ENCODE measurements at regions not wholly inside any gene's neighbourhood (a gene's known extent, or its start where the extent isn't known, plus 50 kb on each side); places are given as distances from the start of the nearest gene placed in this dataset.
"Not testable (repeated sequence)": the region's sequence is repeated elsewhere in the genome, so short reads cannot be mapped to it uniquely, and the experiment has no call there.

DNA sequence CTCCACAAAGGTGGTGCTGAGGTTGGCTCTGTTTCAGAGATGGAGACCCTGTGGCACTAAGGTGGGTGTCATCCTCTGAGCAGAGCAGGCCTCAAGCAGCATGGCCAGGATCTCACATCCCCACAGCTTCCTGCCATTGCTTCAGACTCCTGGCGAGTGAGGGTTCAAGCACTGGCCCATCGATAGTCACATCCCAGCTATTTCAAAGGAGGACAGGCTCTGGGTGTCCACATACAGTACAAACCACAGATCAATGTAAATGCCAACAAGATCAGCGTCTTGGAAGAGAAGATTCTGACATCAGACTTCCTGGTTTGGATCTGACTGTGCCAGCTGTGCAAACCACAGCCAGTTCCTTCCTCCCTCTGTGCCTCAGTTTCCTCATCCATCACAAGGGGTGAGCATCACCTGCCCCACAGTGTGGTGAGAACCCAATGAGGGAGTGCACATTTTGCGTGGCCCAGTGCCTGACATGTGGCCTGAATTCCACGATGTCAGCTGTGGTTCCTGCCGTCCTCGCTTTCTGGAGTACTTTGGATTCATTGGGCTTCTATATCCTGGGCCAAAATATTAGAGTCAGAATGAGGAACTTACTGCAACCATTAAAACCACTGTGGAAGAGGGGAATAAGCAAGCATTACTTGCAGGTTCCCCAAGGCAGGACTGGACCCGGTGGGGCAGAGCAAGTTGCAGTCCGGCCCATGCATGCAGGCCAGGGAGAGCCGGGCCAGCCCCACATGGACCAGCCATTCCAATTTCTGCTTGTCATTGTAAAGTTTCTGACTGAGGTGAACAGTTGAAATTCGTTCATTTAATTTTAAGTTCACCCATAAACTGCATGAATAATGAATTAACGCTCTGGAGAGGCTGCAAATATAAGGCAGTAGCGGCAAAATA is 236.0 kb downstream of the TTLL2 start:
- H3K36me3 ChIP-seq (ENCODE audit: control insufficient read depth, insufficient read depth, low read length) = no peaks in the 10 kb centered on the region
- no peak for DNase-seq (ENCODE audit: low read depth)
- no peak overlapping the region for H3K4me3 ChIP-seq (ENCODE audit: low read depth, low read length)
- TF ChIP-seq CTCF (IDR thresholded peaks at IDR 0.05; ENCODE audit: insufficient read depth, low read length, poor library complexity, severe bottlenecking) = no peak
- peaks cover 5% of the 10 kb centered on the region for H3K27me3 ChIP-seq (ENCODE audit: control insufficient read depth, insufficient read depth, low read length)

- H3K27me3 ChIP-seq (ENCODE audit: control insufficient read depth, insufficient read depth, low read length) = peaks cover 13% of the 10 kb centered on the region
- not testable (repeated sequence) for H3K4me3 ChIP-seq (ENCODE audit: low read depth, low read length); H3K36me3 ChIP-seq (ENCODE audit: control insufficient read depth, insufficient read depth, low read length); DNase-seq (ENCODE audit: low read depth)
Measured at GRCh38 chr6:167562862-167563261, 238.0 kb downstream of the TTLL2 start.

GRCh38 chr6:167564416-167565250 is 239.7 kb downstream of the TTLL2 start:
- H3K4me3 ChIP-seq (ENCODE audit: low read depth, low read length) = no peak overlapping the region
- peaks cover 13% of the 10 kb centered on the region for H3K27me3 ChIP-seq (ENCODE audit: control insufficient read depth, insufficient read depth, low read length)
- DNase-seq (ENCODE audit: low read depth) = no peak
- TF ChIP-seq CTCF (IDR thresholded peaks at IDR 0.05; ENCODE audit: insufficient read depth, low read length, poor library complexity, severe bottlenecking) = no peak
- H3K36me3 ChIP-seq (ENCODE audit: control insufficient read depth, insufficient read depth, low read length) = no peaks in the 10 kb centered on the region

DNA sequence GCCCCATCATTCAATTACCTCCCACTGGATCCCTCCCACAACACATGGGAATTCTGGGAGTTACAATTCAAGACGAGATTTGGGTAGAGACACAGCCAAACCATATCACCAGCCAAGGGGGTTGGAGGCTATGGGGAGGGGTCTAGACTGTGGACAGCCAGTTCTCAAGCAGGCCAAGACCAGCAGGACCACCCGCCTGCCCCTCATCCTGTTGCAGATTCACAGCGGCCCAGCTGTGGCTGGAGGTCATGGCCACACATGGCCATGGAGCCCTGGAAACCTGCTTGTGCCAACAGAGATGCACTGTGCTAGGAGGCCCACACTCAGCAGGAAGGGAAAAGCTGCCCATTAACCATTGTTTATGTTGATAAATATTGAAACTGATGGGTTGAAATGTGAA is 240.5 kb downstream of the TTLL2 start:
- DNase-seq (ENCODE audit: low read depth) = no peak
- Histone ChIP-seq H3K36me3 (ENCODE audit: control insufficient read depth, insufficient read depth, low read length) (no peaks in the 10 kb centered on the region), H3K27me3 (ENCODE audit: control insufficient read depth, insufficient read depth, low read length) (peaks cover 13% of the 10 kb centered on the region), H3K4me3 (ENCODE audit: low read depth, low read length) (no peak overlapping the region)
- TF ChIP-seq CTCF (IDR thresholded peaks at IDR 0.05; ENCODE audit: insufficient read depth, low read length, poor library complexity, severe bottlenecking) = no peak

DNA sequence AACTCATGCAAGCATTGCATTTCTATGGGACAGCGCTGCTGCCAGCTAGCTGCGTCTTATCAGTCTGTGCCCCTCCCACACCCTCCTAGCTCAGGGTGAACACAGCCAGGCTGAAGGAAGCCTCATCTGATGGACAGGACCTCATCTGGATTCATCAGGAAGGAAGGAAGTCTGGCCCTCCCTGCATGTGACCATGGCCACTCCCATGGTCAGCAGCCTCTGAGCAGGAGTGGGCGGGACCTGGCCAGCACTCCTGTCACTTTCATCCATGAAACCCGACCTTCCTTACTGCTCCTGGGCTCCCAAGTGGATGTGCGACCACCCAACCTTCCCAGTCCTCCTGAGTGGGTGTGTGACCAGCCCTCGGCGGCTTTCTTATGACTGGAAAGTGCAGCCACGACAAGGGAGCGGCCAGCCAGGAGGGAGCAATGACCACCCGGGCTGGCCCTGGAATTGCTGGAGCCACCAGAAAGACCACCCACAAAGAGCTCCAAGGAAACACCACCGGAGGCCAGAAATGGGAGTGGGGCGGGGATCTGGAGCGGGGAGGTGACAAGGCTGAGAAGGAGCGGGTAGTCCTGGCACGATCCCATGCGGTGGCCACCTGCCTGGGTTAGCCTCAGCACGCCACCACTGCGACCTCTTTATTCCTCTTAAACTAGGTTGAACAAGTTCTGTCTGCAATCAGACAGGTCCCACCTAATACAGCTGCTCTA is 241.2 kb downstream of the TTLL2 start:
- Histone ChIP-seq H3K36me3 (ENCODE audit: control insufficient read depth, insufficient read depth, low read length) (no peaks in the 10 kb centered on the region), H3K27me3 (ENCODE audit: control insufficient read depth, insufficient read depth, low read length) (peaks cover 13% of the 10 kb centered on the region), H3K4me3 (ENCODE audit: low read depth, low read length) (no peak overlapping the region)
- DNase-seq (ENCODE audit: low read depth) = no peak
- no peak for TF ChIP-seq CTCF (IDR thresholded peaks at IDR 0.05; ENCODE audit: insufficient read depth, low read length, poor library complexity, severe bottlenecking)

GRCh38 chr6:167566711-167567141 is 241.8 kb downstream of the TTLL2 start:
- no peak for TF ChIP-seq CTCF (IDR thresholded peaks at IDR 0.05; ENCODE audit: insufficient read depth, low read length, poor library complexity, severe bottlenecking)
- Histone ChIP-seq H3K4me3 (ENCODE audit: low read depth, low read length) (no peak overlapping the region), H3K27me3 (ENCODE audit: control insufficient read depth, insufficient read depth, low read length) (peaks cover 13% of the 10 kb centered on the region), H3K36me3 (ENCODE audit: control insufficient read depth, insufficient read depth, low read length) (no peaks in the 10 kb centered on the region)
- no peak for DNase-seq (ENCODE audit: low read depth)
